ENCODE measurements at regions not wholly inside any gene's neighbourhood (a gene's known extent, or its start where the extent isn't known, plus 50 kb on each side); places are given as distances from the start of the nearest gene placed in this dataset.

GRCh38 chr13:107873926-107874325, 341.4 kb downstream of the LIG4 start:
- DNase-seq (peak; percentile 23 to 58 (median 55)), ATAC-seq (ENCODE audit: insufficient read depth, low FRiP score) (no peak)
- Histone ChIP-seq H3K27ac (ENCODE audit: low read depth in 1 of 2, low read length in 1 of 2) (no peak overlapping the region), H3K4me1 (ENCODE audit: control insufficient read depth in 5 of 5, insufficient read depth in 5 of 5, low read length in 5 of 5) (peaks cover 0 to 2% (median 0%) of the 10 kb centered on the region in 5 donors), H3K27me3 (ENCODE audit: control insufficient read depth in 3 of 3, insufficient read depth in 3 of 3, low read length in 2 of 3) (peaks cover 0 to 17% (median 0%) of the 10 kb centered on the region in 3 donors), H3K4me3 (no peak overlapping the region), H3K9me3 (ENCODE audit: control insufficient read depth in 4 of 4, insufficient read depth in 3 of 4, low read length in 3 of 4) (peaks cover 0 to 4% (median 0%) of the 10 kb centered on the region in 4 donors), H3K9ac (ENCODE audit: insufficient read depth in 1 of 2, low read length in 2 of 2) (no peak overlapping the region), H3K36me3 (ENCODE audit: control insufficient read depth in 4 of 4, insufficient read depth in 4 of 4, low read length in 4 of 4) (no peaks in the 10 kb centered on the region)
- TF ChIP-seq CTCF (IDR thresholded peaks at IDR 0.05; ENCODE audit: control extremely low read depth, extremely low read depth), result no peak
- WGBS, 2 donors, result 65 to 73% methylated on average over 5 of the region's 5 CpGs

- H3K27ac ChIP-seq (ENCODE audit: low read depth in 1 of 2, low read length in 1 of 2), result no peak overlapping the region
- DNase-seq, result no peak
- H3K9me3 ChIP-seq (ENCODE audit: control insufficient read depth in 4 of 4, insufficient read depth in 3 of 4, low read length in 3 of 4), result peaks cover 0 to 4% (median 0%) of the 10 kb centered on the region in 4 donors
- H3K36me3 ChIP-seq (ENCODE audit: control insufficient read depth in 4 of 4, insufficient read depth in 4 of 4, low read length in 4 of 4), result no peaks in the 10 kb centered on the region
- H3K4me1 ChIP-seq (ENCODE audit: control insufficient read depth in 5 of 5, insufficient read depth in 5 of 5, low read length in 5 of 5), result peaks cover 0 to 21% (median 0%) of the 10 kb centered on the region in 5 donors
- no peak for TF ChIP-seq CTCF (IDR thresholded peaks at IDR 0.05; ENCODE audit: control extremely low read depth, extremely low read depth)
- H3K9ac ChIP-seq (ENCODE audit: insufficient read depth in 1 of 2, low read length in 2 of 2), result no peak overlapping the region
- peaks cover 0 to 24% (median 0%) of the 10 kb centered on the region in 3 donors for H3K27me3 ChIP-seq (ENCODE audit: control insufficient read depth in 3 of 3, insufficient read depth in 3 of 3, low read length in 2 of 3)
- 62 to 77% methylated on average over 4 of the region's 4 CpGs for WGBS, 2 donors
- no peak for ATAC-seq (ENCODE audit: insufficient read depth, low FRiP score)
- no peak overlapping the region for H3K4me3 ChIP-seq
Observed at GRCh38 chr13:107870400-107870799, 344.9 kb downstream of the LIG4 start.

- WGBS, 2 donors, result 1 to 2% methylated on average over 81 of the region's 81 CpGs
- H3K4me3 ChIP-seq, result peak overlapping the region; percentile 24
- no peaks in the 10 kb centered on the region for H3K36me3 ChIP-seq (ENCODE audit: control insufficient read depth in 4 of 4, insufficient read depth in 4 of 4, low read length in 4 of 4)
- no peak overlapping the region for H3K27ac ChIP-seq (ENCODE audit: low read depth in 1 of 2, low read length in 1 of 2)
- H3K9me3 ChIP-seq (ENCODE audit: control insufficient read depth in 4 of 4, insufficient read depth in 3 of 4, low read length in 3 of 4), result no peaks in the 10 kb centered on the region
- peak; percentile 77 to 83 (median 79) for DNase-seq
- H3K9ac ChIP-seq (ENCODE audit: insufficient read depth in 1 of 2, low read length in 2 of 2), result peak overlapping the region; percentile 42 to 80
- ATAC-seq (ENCODE audit: insufficient read depth, low FRiP score), result peak; percentile 48
- H3K27me3 ChIP-seq (ENCODE audit: control insufficient read depth in 3 of 3, insufficient read depth in 3 of 3, low read length in 2 of 3), result peaks cover 0 to 30% (median 3%) of the 10 kb centered on the region in 3 donors
- TF ChIP-seq CTCF (IDR thresholded peaks at IDR 0.05; ENCODE audit: control extremely low read depth, extremely low read depth), result no peak
- peaks cover 0 to 21% (median 0%) of the 10 kb centered on the region in 5 donors for H3K4me1 ChIP-seq (ENCODE audit: control insufficient read depth in 5 of 5, insufficient read depth in 5 of 5, low read length in 5 of 5)
Observed at GRCh38 chr13:107867701-107868661, 347.4 kb downstream of the LIG4 start.

Data from lung (tissue), 11 donors.